ENCODE measurements at regions not wholly inside any gene's neighbourhood (a gene's known extent, or its start where the extent isn't known, plus 50 kb on each side); places are given as distances from the start of the nearest gene placed in this dataset.

GRCh38 chr7:124390301-124390700 is 357.4 kb upstream of the TMEM229A start:
- ATAC-seq, result no peak
- intact Hi-C loops (cut with micrococcal nuclease), result no loop called here
- Histone ChIP-seq H3K27me3 (ENCODE audit: control insufficient read depth, insufficient read depth, low read length) (no peaks in the 10 kb centered on the region), H3K36me3 (ENCODE audit: control insufficient read depth, insufficient read depth, low read length) (no peaks in the 10 kb centered on the region), H3K4me1 (ENCODE audit: control insufficient read depth, insufficient read depth, low read length) (no peaks in the 10 kb centered on the region), H3K4me3 (ENCODE audit: low read length) (no peak overlapping the region), H3K27ac (ENCODE audit: low read length) (no peak overlapping the region), H3K9me3 (ENCODE audit: control insufficient read depth, insufficient read depth, low read length) (no peaks in the 10 kb centered on the region)
- TF ChIP-seq CTCF (IDR thresholded peaks at IDR 0.05), result no peak
- 86% methylated on average over 1 of the region's 1 CpG for WGBS (ENCODE audit: insufficient coverage)
- DNase-seq, result no peak
- Mint-ChIP-seq H3K27me3 (ENCODE audit: low read depth in 2 of 2) (no peaks in the 10 kb centered on the region), H3K9me3 (peaks cover 0 to 5% of the 10 kb centered on the region in 2 donors), H3K4me3 (no peak overlapping the region), H3K27ac (no peak overlapping the region), H3K36me3 (no peaks in the 10 kb centered on the region), H3K4me1 (no peaks in the 10 kb centered on the region)

- Mint-ChIP-seq H3K27me3 (ENCODE audit: low read depth in 2 of 2) (no peaks in the 10 kb centered on the region), H3K9me3 (peaks cover 0 to 3% of the 10 kb centered on the region in 2 donors), H3K4me1 (no peaks in the 10 kb centered on the region), H3K4me3 (no peak overlapping the region), H3K36me3 (no peaks in the 10 kb centered on the region), H3K27ac (no peak overlapping the region)
- no peak for TF ChIP-seq CTCF (IDR thresholded peaks at IDR 0.05)
- no peaks in the 10 kb centered on the region for H3K4me1 ChIP-seq (ENCODE audit: control insufficient read depth, insufficient read depth, low read length)
- intact Hi-C loops (cut with micrococcal nuclease), result no loop called here
- no peak overlapping the region for H3K4me3 ChIP-seq (ENCODE audit: low read length)
- H3K9me3 ChIP-seq (ENCODE audit: control insufficient read depth, insufficient read depth, low read length), result no peaks in the 10 kb centered on the region
- no peaks in the 10 kb centered on the region for H3K27me3 ChIP-seq (ENCODE audit: control insufficient read depth, insufficient read depth, low read length)
- no peak overlapping the region for H3K27ac ChIP-seq (ENCODE audit: low read length)
- no peak for ATAC-seq
- DNase-seq, result no peak
- no CpG with 5 or more reads among the region's 1 CpG for WGBS (ENCODE audit: insufficient coverage)
- no peaks in the 10 kb centered on the region for H3K36me3 ChIP-seq (ENCODE audit: control insufficient read depth, insufficient read depth, low read length)
Observed at GRCh38 chr7:124388751-124389150, 355.9 kb upstream of the TMEM229A start.

- no peak overlapping the region for H3K27ac Mint-ChIP-seq
- H3K4me3 ChIP-seq (ENCODE audit: low read length), result no peak overlapping the region
- no peaks in the 10 kb centered on the region for H3K36me3 Mint-ChIP-seq
- DNase-seq (no peak), ATAC-seq (no peak)
- no peaks in the 10 kb centered on the region for H3K4me1 ChIP-seq (ENCODE audit: control insufficient read depth, insufficient read depth, low read length)
- no peak overlapping the region for H3K27ac ChIP-seq (ENCODE audit: low read length)
- intact Hi-C loops (cut with micrococcal nuclease), result no loop called here
- H3K4me3 Mint-ChIP-seq, result no peak overlapping the region
- H3K27me3 ChIP-seq (ENCODE audit: control insufficient read depth, insufficient read depth, low read length), result no peaks in the 10 kb centered on the region
- no peak for TF ChIP-seq CTCF (IDR thresholded peaks at IDR 0.05)
- peaks cover 2 to 8% of the 10 kb centered on the region in 2 donors for H3K9me3 Mint-ChIP-seq
- H3K36me3 ChIP-seq (ENCODE audit: control insufficient read depth, insufficient read depth, low read length), result no peaks in the 10 kb centered on the region
- no peaks in the 10 kb centered on the region for H3K4me1 Mint-ChIP-seq
- H3K9me3 ChIP-seq (ENCODE audit: control insufficient read depth, insufficient read depth, low read length), result no peaks in the 10 kb centered on the region
- WGBS (ENCODE audit: insufficient coverage), result 83% methylated on average over 3 of the region's 4 CpGs
- H3K27me3 Mint-ChIP-seq (ENCODE audit: low read depth in 2 of 2), result no peaks in the 10 kb centered on the region
Observed at GRCh38 chr7:124387056-124387455, 354.2 kb upstream of the TMEM229A start.

GRCh38 chr7:124379296-124379695 is 346.4 kb upstream of the TMEM229A start:
- Mint-ChIP-seq H3K36me3 (peaks cover 18% of the 10 kb centered on the region), H3K4me3 (no peak overlapping the region), H3K9me3 (peaks cover 17 to 24% of the 10 kb centered on the region in 2 donors), H3K27ac (no peak overlapping the region), H3K4me1 (no peaks in the 10 kb centered on the region), H3K27me3 (ENCODE audit: low read depth in 2 of 2) (no peaks in the 10 kb centered on the region)
- Histone ChIP-seq H3K27me3 (ENCODE audit: control insufficient read depth, insufficient read depth, low read length) (no peaks in the 10 kb centered on the region), H3K4me3 (ENCODE audit: low read length) (no peak overlapping the region), H3K4me1 (ENCODE audit: control insufficient read depth, insufficient read depth, low read length) (no peaks in the 10 kb centered on the region), H3K36me3 (ENCODE audit: control insufficient read depth, insufficient read depth, low read length) (no peaks in the 10 kb centered on the region), H3K27ac (ENCODE audit: low read length) (no peak overlapping the region), H3K9me3 (ENCODE audit: control insufficient read depth, insufficient read depth, low read length) (peaks cover 2% of the 10 kb centered on the region)
- intact Hi-C loops (cut with micrococcal nuclease), result no loop called here
- TF ChIP-seq CTCF (IDR thresholded peaks at IDR 0.05), result no peak
- 67% methylated on average over 1 of the region's 1 CpG for WGBS (ENCODE audit: insufficient coverage)
- ATAC-seq (no peak), DNase-seq (no peak)

Data from natural killer cell (primary cell).